ENCODE measurements at regions not wholly inside any gene's neighbourhood (a gene's known extent, or its start where the extent isn't known, plus 50 kb on each side); places are given as distances from the start of the nearest gene placed in this dataset.

GRCh38 chr20:12064540-12064939, 146.8 kb downstream of the BTBD3 start:
- no peak for TF ChIP-seq CTCF (conservative IDR thresholded peaks at IDR 0.05; ENCODE audit: low read depth, low read length)
- H3K4me3 ChIP-seq (ENCODE audit: low read depth, low read length) = no peak overlapping the region
- DNase-seq (ENCODE audit: low read depth) = no peak

- TF ChIP-seq CTCF (conservative IDR thresholded peaks at IDR 0.05; ENCODE audit: low read depth, low read length) = no peak
- H3K4me3 ChIP-seq (ENCODE audit: low read depth, low read length) = no peak overlapping the region
- DNase-seq (ENCODE audit: low read depth) = no peak
Observed at GRCh38 chr20:12067686-12068085, 150.0 kb downstream of the BTBD3 start.

- DNase-seq (ENCODE audit: low read depth) = peak; percentile 38
- no peak for TF ChIP-seq CTCF (conservative IDR thresholded peaks at IDR 0.05; ENCODE audit: low read depth, low read length)
Observed at GRCh38 chr20:12068121-12068520, 150.4 kb downstream of the BTBD3 start.

DNA sequence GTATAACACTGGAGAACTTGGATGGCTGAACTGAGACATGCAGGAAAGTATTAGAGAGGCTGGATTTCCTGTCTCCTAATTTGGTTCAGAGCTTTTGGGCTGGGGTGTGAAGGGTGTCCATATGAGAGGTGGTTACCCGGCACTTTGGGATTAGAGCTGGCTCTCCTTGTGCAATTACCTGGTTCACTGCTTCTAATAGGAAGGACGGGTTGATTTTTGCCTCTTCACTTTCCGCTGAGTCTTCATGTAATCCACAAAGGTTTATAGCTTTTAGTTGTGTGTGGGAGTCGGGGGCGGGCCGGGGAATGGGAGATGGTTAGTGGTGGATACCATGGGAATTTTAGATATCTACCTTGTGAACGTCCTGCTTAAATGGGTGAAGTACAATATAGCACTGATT, 151.5 kb downstream of the BTBD3 start:
- TF ChIP-seq CTCF (conservative IDR thresholded peaks at IDR 0.05; ENCODE audit: low read depth, low read length) = no peak
- no peak for DNase-seq (ENCODE audit: low read depth)

More at GRCh38 chr20:12068121-12068520, 150.4 kb downstream of the BTBD3 start:
- H3K4me3 ChIP-seq (ENCODE audit: low read depth, low read length) = no peak overlapping the region

GRCh38 chr20:12072221-12072953, 154.7 kb downstream of the BTBD3 start:
- no peak for TF ChIP-seq CTCF (conservative IDR thresholded peaks at IDR 0.05; ENCODE audit: low read depth, low read length)
- H3K4me3 ChIP-seq (ENCODE audit: low read depth, low read length) = no peak overlapping the region
- DNase-seq (ENCODE audit: low read depth) = no peak

More for the DNA sequence above, 151.5 kb downstream of the BTBD3 start:
- no peak overlapping the region for H3K4me3 ChIP-seq (ENCODE audit: low read depth, low read length)

DNA sequence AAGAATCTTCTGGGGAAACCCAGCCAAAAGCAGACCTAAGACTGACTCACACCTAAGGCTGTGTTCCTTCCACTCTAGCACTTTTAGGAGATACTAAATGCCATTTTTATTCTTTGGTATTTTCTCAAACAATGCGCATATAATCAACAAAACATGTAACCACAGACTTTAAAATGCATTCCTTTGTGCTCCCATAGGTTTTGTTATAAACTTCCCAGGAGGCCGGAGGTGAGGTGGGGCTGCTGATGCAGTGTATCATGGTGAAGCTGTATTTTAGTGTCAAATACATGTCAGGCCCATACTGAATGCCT, 155.2 kb downstream of the BTBD3 start:
- no peak for TF ChIP-seq CTCF (conservative IDR thresholded peaks at IDR 0.05; ENCODE audit: low read depth, low read length)
- peak; percentile 66 for DNase-seq (ENCODE audit: low read depth)

GRCh38 chr20:12074111-12074655, 156.5 kb downstream of the BTBD3 start:
- DNase-seq (ENCODE audit: low read depth) = no peak
- no peak for TF ChIP-seq CTCF (conservative IDR thresholded peaks at IDR 0.05; ENCODE audit: low read depth, low read length)
- H3K4me3 ChIP-seq (ENCODE audit: low read depth, low read length) = no peak overlapping the region

More for the DNA sequence above, 155.2 kb downstream of the BTBD3 start:
- no peak overlapping the region for H3K4me3 ChIP-seq (ENCODE audit: low read depth, low read length)

Data from choroid plexus epithelial cell (primary cell).